Putamen (tissue), 1 donor: ENCODE measurements at regions not wholly inside any gene's neighbourhood (a gene's known extent, or its start where the extent isn't known, plus 50 kb on each side); places are given as distances from the start of the nearest gene placed in this dataset.

Source experiments
- DNase-seq: peaks from one replicate; pipeline ENCODE4 v3.0.0-alpha.2; 2016; ENCODE audit warnings: low spot score

DNA sequence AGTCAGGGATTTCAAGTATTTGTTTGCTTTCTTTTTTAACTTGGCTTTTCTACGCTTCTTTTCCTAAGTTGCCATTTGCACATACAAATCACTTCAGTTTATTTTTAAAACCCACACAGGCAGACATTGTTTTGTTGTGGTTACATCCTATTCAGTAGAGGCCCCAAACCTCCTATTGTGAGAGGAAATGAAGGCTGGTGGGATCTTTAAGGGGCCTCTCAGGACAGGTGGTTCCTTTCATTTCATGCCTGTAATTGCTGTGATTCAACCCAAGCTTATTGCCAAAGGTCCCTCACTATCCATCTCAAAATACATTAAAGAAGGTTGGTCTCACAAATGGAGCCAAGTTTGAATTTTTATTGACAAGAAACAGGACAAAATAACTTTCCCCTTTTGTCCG, 257.1 kb downstream of the ADAMTS20 start:
- DNase-seq, result no peak

DNA sequence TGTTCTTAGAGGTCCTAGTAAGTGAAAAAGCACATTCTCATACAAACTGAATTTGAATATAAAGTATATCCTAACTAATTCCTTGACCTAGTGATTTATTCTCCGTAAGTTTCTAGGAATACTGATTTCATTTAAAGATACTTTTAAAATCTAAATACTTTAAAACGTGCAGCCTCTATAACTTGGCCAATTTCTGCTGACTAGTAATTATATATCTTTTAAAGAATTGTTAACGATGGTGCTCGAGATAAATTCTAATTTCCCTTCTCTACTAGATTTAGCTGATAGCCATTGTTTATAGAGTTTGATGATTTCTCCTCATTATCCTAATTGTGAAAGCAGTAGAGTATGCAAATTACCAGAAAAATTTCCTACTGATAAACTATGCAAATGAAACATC, 257.9 kb downstream of the ADAMTS20 start:
- no peak for DNase-seq

DNA sequence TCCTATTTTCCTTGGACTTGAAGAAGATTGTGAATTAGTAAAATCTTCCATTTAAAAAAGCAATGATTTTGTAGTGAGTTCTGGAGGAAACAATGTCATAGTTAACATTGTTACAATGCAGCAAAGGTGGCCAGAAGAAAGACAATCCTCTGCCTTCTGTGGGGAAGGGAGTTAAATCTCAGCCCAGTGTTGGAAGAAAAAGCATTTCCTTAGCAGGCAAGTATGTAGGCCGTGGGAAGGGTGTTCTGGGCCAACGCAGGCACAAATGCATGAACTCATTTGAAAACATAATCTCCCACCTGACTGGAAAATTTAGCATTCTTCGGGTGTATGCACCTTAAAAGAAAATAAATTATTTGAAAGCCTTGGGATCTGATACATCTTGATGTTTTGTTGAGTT, 258.6 kb downstream of the ADAMTS20 start:
- DNase-seq, result no peak

DNA sequence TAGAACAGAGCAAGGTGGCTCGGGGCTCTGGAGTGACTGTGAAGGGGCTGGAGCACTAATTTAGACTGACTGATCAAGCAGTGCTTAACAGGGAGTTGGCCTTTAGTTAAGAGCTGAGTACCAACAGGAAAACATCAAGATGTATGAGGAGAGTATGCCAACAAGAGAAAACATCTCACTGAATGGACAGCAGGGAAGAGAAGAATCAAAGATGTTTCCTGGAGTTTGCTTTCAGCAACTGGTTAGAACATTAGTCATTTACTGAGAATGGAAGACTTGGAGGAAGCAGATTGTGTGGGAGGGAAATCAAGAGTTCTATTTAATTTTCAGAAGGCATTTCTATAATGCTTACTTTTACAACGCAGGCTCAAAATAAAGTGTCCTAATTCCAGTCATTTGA, 259.3 kb downstream of the ADAMTS20 start:
- DNase-seq, result peak; percentile 24

DNA sequence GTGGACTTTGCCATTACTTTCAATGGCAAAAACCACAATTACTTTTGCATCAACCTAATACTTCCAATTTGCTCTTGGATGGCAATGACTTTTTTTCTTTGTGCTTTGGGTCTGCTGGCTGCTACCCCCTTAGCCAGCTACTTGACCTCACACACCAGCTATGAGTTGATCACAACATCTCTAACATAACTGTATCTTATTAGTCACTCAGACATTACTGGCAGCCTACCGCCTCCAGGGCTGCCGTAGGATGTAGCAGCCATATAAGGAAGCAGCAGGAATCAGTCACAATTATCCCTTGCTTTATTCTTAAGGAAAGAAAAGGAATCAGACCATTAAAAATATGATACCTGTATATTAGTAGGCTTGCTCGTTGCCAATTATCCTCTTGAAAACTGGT, 260.5 kb downstream of the ADAMTS20 start:
- DNase-seq, result no peak

DNA sequence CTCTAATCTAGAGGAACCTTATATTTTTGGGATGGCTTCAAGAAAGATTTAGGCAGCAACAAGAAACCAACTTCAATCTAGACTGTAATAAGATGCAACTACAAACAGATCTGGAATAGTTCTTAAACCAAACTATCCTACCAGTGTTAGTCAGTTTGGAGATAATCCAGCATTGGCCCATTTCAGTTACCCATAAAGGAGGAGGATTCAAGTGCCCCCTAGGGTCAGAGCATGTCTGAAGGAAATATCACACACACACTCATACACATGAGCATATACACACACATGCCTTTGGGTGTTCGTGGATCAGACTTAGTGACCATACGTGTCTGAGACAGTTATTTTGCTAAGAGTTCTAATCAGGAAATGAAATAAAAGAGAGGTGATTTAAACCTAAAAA, 261.2 kb downstream of the ADAMTS20 start:
- no peak for DNase-seq

DNA sequence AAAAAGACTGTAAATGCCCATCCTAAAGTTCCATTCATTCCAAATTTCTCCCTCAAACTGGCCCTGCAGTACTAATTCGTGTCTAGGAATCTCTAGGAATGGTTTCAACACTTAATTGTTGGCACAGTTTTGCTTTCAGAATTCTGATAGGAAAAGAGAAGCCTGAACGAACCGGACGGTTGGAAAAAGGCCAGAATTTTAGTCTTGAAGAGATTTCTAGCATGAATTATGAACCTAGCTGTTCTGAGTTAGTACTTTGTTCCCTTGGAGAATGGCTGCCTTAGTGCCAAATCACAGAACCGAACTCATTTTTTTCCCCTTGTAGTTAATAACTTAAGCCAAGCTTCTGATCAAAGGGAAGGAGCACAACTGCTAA, 262.6 kb downstream of the ADAMTS20 start:
- no peak for DNase-seq

DNA sequence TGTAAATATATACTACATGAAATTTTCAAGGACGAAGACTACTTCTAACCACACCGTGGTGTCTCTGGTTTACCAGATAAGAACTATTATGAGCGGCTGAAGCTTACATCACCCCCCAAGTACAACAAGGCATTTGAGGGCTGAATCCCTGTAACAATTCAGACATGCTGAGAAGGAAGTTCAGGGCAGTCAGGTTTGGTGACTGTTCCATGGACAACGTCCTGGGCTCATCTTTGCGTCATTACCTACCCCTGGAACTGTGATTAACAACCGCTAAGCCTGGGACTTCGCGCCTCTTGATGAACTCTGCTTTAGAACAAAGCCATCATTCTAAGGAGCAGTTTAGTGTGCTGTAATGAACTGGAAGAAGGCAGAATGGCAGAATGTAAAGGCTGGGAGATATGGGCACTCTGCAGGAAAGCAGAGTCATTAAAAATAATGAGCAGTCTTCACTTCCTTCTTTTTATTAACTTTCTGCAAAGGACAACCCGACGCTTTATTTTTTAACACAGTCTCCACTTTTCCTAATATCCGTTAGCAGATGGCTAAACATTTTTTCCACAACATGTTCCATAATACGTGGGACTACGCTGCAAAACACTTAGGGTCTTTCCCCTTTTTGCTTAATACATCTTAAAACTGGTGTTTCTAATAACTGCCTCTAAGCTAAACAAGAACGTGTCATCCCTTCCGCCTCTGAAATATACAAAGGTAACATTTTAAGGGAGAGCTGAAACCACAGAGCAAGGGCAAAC, 263.2 kb downstream of the ADAMTS20 start:
- DNase-seq, result no peak

DNA sequence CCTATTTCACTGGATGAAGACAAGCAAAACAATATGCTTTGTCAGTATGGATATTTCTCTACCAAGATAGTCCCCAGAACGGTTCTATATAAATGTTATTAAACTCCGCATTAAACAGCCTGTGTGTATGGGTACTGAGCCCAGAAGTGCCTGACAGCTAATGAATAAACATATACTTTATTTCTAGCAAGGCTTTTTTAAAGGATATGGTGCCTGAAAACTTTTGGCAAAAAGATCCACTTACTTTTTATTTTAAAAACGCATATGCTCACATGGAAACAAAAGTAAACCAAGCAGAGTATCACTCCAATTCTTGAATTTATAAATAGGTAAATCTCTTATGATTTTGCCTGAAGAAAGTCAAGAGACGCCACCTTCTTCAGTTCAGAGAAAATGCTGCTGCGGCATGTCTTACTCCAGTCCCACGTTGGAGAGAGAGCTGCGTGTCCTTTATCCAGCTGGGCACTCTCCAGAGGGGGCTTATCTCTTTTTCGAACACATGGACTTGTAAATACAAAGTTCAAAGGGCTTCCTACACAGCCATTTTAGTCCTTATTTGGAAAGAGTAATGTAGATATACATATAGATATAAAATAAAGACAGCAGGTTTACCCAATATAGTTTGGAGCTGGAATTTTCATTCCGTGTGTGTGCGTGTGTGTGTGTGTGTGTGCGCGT, 264.2 kb downstream of the ADAMTS20 start:
- no peak for DNase-seq

DNA sequence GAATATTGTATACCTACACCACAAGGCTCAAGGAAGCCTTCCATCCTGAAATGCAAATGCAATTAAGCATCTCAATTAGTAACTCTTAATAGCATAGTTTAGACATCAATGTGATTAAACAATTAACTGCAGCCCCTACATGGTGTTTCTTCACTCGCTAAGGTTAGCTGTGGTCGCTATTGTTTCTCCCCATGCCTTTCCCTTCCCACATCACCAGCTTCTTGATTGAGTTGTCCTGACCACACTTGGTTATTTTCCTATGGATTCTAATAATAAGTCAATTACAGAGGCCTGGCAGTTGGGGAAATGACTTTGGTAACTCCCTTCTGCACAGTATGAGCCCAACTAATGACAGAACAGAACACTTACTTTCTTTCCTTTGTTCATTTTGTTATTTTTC, 265.0 kb downstream of the ADAMTS20 start:
- no peak for DNase-seq

DNA sequence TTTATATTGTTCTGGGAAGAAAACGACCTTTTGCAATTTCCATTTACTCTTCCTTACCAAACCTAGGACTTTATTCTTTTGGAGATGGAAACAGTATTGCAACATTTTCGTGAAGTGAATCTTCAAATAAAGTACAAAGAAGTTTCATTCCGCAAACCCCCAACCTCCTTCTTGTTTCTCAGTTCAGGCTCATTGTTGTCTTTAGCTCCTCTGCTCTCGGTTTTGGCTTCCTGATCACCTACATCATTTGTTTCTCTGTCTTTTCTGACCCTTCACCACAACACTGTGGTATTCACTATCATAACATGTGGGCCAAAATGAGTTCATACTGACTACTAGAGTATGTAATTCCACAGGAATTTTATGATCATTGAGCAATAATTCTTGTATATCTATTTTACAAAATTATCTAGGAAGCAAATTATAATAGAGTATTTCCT, 266.8 kb downstream of the ADAMTS20 start:
- no peak for DNase-seq

DNA sequence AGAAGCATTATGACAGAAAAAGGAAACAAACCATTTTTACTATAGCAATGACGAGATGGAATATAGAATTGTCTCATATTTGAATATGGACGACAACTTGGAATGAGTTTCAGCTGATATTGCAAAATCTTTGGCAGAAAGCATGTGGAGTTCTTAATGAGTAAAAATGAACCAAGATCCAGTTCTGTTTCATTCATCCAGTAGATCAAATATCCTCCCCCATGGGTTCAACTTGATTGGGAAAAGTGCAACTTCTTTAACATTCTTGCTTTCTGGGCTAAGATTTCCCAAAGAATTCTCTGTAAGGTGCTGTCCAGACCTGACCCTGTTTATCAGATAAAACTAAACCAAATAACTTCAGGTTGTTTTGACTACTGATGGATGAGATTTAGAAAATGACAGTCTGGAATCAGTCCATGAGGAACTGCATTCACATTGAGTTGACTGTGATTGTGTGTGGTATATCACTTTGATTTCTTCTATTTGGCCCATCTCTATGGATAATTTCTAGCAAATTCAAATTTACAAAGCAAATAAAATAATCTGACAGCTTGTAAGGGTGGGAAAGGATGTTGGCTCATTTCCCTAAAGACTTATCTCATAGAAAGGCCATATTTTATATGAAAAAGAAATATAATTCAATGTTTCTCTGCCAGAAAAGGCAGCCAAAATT, 267.4 kb downstream of the ADAMTS20 start:
- no peak for DNase-seq

DNA sequence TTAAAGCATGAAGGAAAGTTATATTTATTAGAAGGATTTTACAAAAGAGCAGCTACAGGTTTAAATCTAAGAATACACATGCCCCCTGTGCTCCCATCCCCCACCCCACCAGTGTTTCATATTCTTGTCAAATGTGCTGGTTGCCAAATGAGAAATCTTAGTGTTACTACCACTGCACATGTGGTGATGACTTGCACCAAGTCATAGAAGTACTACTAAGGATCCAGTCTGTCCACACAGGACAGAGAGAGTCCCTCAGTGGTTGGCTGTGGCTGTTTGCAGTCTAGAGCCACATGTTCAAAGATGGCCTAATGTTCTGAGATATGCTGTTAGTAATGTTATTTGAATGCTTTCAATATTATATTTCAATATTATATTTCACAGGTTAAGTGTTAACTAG, 268.8 kb downstream of the ADAMTS20 start:
- no peak for DNase-seq

DNA sequence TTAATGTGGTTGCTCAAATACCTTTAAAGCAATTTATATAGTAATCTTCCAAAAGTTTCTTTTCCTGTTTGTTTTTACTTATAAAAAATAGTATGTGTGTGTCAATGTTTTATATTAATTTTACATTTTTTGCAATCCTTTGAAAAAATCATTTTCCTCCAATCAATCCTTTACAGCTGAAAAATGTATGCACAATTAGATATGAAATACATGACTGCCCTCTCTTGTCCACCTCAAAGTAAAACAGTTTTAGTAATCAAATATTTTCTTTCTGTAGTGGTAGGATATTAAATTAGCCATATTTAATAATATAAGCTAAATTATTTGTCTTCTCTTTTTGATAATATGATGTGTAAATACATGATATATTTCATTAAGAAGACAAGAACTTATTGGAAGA, 269.9 kb downstream of the ADAMTS20 start:
- no peak for DNase-seq

DNA sequence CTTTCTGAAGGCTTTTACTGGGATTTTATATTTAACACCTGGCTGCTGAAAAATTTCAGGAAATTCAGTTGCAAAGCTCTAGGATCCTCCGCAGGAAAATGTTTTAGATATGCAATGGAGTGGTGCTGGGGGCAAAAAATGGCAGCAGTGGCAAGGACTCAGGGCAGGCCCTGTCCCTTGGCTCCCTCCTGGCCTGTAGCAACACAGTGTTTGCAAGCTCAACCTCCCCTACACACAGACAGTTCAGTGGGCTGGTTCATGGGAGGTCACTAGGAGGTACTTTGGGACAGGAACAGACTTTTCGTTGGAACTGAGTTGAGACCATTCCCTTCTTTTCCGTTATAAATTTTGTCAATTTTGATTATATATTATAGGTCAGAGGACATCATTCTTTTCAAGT, 270.4 kb downstream of the ADAMTS20 start:
- DNase-seq, result no peak

DNA sequence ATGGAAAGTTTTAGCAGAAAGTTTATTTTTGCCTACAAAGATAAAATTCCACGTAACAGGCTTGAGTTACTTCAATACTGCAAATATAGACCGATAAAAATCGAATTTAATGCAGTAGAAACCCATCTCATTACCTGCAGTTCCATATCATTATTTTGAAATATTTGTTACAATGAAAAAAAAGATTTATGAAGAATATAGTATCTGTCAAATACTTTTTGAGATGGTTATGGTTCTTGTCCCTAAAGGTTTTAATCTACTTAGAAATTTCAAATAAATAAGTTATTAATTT, 273.5 kb downstream of the ADAMTS20 start:
- no peak for DNase-seq

DNA sequence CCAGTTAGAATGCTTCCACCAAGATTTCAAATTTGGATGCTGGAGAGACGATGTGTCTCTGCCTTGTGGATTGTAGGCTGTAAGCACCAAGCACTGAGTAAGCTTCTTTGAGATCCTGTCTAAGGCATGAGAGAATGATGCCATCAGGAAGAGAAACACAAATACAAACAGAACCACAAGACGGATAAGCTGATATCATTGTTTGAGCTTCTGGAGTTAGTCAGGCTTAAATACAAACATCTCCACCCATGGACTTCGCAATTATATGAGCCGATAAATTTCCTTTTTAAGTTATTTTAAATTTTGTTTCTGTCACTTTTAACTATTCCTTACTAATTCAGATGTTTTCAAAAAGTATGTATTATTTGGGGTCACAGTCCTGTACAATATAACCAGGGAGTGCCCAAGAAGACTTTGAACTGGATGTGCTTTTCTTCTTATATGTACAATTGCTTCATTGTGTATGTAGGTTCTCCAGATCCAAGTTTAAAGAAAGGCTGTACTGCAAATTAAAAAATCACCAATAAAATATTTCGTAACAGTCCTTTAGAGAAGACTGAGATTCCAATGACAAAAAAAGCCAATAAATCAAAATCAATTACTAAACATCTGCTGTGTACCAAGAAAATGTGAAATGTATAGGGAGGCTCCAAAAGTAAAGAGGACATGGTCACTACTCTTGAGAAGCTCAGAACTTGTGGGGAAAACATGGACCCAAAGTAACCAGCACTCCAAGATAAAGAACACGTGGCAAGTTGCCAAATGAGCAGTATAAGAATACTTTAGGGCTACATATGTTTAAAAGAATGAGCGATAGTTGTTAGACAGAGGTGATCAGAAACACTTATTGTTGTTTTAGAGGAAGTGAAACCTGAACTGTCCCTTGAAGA, 274.1 kb downstream of the ADAMTS20 start:
- no peak for DNase-seq

DNA sequence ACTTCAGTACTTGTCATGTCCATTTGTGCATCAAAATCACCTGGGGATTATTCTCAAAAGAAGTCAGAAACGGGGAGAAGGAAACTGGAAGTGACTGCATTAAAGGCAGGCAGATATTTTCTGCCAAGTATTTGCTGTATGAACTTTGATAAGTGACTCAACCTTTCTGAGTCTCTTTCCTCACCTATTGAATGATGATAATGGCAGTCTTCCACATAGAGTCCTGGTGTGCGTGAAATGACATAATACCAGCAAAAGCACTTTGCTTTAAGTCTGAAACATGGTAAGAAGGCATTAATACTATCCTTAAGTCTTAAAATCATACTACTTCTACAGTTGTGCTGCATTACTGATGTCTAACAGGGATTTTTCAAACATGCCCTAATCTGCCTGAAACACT, 278.5 kb downstream of the ADAMTS20 start:
- no peak for DNase-seq

DNA sequence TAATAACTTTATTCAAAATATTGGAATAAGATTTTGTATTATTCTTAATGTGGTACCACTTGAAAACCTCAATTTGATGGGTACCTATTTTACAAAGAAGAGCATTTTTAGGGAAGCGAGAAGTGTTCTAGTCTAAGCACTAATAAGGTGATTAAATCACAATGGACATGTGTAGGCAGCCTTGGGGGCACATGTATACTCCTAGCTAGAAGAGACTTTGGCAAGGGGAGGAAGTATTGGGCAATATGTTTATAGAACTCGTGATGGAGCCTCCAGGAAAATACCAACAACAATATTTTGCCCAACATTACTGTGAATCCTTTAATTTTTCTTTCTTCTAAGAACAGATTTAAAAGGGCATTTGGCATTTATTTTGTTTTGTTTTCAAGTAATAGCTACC, 280.3 kb downstream of the ADAMTS20 start:
- DNase-seq, result no peak

DNA sequence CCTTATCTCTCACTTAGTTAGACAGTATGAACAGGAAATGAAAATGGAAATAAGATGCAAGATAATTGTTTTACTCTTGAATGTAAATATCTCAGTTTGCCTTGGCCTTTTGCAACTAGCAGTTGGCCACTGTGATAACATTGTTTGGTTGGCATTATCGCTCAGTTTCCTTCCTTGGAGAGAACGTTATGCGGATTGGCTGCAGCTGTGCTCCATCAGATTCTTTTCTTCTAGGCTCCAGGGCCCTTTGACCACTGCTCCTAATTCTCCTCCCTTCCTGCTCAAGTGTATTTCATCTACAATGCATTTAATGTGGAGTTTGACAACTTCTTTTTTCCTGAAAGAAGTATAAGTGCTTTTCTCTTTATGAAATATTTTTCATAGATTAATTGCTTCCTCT, 284.2 kb downstream of the ADAMTS20 start:
- DNase-seq, result no peak

DNA sequence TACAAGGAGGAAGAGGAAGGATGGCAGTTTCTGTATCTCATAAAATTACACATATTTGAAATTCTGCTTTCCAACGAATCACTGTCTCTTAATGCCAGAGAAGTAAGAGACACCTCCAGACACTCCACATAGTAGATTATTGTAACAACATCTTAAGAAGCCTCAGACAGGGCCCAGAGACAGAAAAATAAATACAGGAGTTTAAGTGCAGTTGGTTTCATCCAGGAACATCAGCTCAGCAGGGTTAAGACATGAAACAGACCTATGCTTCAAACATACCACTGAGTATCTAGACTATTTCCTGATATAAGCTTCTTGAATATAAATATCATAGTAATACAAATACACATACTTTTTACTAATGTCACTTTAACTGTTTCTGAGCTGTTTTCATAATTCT, 290.3 kb downstream of the ADAMTS20 start:
- DNase-seq, result no peak

DNA sequence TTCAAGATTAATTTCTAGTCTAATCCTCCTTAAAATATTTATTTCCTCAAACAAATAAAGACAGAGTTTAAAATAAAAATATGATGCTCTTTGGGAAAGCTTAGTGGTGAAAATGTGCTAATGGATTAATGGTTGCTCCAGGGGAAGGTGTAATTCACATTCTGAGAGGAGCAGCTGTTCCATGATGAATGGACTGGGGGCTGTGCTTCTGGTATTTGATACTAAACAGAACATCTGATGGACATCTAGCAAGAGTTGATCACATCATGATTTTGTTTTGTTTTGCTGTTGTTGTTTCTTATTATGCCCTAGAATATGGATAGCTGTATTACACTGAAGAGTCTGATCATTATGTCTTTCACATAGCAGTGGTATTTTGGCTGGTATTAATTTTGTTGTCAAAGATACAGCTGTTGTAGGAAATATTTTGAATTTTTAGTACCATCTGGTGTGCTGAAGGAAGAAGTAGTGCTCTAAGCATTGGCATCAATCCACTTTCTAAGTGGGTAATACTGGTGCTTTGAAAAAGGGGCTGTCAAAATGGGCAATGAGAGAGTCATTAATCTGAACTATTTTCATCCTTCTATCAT, 296.4 kb downstream of the ADAMTS20 start:
- no peak for DNase-seq
